Epithelial cell of prostate (primary cell): ENCODE measurements at regions not wholly inside any gene's neighbourhood (a gene's known extent, or its start where the extent isn't known, plus 50 kb on each side); places are given as distances from the start of the nearest gene placed in this dataset.

Experiments used
- DNase-seq: peaks from one replicate; pipeline ENCODE4 v3.0.0-alpha.2; 2011; ENCODE audit warnings: low read depth, low spot score
- H3K27ac ChIP-seq: fragments of 450-650 bp; 2 replicates; pipeline ENCODE4 v1.5.1; 2017; ENCODE audit warnings: mild to moderate bottlenecking

DNA sequence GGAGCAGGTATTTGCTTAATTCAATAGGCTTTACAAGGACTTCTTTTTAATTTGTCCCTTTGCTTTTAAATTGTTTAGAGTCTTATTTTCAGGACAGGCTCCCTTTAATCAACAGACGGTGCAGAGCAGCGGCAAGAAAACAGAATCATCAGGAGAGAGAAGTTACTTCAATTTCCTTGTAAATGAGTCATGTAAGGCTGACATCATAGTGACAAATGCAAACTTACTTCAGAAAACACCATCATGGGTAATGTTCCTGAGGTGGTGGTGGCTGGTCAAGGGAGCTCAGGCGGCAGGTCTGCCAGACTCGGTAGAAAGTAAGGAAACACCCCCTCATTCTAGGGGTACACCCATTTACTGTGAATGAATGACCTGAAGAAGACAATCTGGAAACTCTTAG is 395.1 kb downstream of the FBXO15 start:
- DNase-seq, result peak; percentile 48
- peak overlapping the region; percentile 47 for H3K27ac ChIP-seq

DNA sequence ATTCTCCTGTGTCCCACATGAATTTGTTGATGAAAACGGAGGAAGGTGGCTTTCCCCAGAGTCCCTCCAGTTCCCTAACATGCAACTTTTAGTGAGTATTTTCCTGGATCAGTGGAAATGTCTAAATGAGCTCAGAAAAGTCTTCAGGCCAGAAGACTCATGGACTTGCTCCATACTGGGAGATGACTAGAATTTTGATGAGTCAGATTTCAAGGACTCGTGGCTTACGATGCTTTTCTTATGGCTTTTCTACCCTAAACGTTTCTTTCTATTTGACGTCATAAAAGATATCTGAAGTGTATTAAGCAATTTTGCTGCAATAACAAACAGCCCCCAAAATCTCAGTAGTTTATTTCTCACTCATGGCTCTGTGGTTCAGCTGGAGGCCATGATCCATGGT is 397.6 kb downstream of the FBXO15 start:
- DNase-seq, result no peak

DNA sequence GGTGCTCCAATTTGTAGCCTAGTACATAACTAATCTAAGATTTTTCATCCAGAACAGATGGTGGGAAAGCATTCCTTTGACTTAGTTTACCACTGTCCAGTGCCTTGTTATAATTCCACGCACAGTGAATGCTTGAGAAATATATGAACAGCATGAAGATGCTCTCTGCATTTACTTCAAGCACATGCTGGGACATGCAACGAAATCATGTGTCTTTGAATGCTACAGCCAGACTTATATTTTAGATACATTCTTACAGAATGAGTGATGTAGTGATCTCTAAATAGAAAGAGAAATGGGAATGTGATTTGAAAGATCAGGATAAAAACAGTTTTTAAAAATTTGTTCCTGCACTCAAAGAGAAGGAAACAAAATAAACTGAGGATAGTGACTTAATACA is 398.3 kb downstream of the FBXO15 start:
- DNase-seq, result no peak
- no peak overlapping the region for H3K27ac ChIP-seq

More for the DNA sequence above, 397.6 kb downstream of the FBXO15 start:
- H3K27ac ChIP-seq, result no peak overlapping the region

DNA sequence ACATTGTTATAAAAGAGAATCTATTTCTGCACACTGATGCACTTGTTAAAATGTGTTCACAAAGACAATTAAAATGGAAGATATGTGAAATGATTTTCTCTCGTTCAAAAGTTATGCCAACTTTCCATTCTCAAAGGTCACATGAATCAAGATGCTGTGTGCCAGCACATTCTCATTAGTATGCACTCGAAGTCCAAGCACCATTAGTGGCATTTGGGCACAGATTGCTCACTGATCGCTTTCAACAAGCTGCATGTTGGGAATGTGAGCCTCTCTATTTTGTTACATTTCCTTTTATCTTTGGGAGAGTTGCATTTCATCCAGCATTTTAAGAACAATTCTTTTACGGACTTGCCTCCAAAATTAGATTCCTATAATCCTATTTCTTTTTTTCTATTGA is 398.9 kb downstream of the FBXO15 start:
- no peak for DNase-seq
- no peak overlapping the region for H3K27ac ChIP-seq

DNA sequence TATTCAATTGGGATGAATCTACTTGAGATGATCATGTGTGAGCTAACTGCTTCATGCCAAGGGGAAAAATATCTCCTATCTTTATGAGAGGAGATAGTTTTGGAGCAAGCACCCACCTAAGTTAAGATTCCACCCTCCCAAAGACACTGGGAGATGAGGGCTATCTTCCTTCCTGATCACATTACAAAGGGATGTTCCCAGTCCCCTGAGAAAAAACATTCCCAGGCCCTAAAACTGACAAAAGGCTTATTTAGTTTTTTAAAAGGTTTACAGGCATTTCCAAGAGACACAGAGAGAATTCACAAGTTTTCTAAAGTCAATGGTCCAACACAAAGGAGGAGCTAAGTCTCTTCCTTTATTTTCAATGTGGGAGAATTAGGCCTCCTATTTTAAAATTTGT is 401.5 kb downstream of the FBXO15 start:
- H3K27ac ChIP-seq, result no peak overlapping the region
- DNase-seq, result no peak

DNA sequence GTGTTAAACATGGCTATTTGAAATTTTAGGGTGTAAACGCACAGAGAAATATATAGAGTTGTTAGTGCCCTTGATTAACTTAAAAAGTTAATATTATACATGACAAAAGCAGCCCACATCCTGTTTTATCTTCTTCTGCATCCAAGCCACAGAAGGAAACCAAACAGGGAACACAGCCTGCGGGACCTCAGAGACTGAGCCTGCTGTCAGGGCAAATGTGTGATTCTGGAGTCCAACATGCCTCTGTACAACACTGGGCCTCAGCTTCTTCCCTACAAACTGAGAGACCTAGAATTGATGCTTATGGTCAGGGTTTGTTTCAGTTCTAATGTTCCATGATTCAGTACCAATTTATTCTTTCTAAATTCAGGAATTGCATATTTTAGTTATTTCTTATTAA is 404.7 kb downstream of the FBXO15 start:
- DNase-seq, result no peak
- H3K27ac ChIP-seq, result no peak overlapping the region

DNA sequence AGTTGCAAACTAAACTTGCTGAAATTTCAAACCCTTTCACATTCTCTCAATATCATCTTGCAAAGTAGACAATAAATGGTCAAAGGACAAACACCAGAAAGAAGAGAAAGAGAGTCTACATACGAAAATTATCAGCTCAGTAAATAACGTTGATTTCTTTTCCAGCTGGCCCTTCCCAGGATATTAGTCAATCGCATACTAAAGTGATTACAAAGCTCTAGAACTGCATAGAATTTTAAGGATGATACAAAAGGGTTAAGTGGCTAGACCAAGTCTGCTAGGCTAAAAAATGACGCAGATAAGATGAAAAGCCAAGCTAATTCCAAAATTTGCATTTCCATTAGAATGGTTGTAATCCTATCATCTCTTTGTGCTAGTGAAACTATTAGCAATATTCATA is 405.7 kb downstream of the FBXO15 start:
- no peak for DNase-seq

DNA sequence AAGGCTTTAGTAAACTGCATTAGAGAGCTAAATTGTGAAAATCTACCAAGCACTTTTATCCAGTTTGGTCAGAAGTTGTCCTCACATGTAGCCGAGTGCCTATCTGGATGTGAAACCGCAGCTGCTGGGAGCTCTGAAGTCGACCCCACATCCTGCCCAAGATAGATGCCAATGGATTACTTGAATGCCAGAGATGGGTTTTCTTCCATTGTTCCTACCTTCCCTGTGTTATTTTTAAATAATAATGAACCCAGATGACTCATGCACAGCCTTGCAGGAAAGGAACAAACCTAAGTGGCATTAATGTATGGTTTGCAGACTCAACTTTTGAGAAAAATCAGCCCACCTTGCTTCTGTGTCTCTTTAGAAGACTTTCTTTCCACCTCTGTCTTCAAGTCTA is 408.5 kb downstream of the FBXO15 start:
- no peak overlapping the region for H3K27ac ChIP-seq
- no peak for DNase-seq

More for the DNA sequence above, 405.7 kb downstream of the FBXO15 start:
- H3K27ac ChIP-seq, result peak overlapping the region; percentile 52

DNA sequence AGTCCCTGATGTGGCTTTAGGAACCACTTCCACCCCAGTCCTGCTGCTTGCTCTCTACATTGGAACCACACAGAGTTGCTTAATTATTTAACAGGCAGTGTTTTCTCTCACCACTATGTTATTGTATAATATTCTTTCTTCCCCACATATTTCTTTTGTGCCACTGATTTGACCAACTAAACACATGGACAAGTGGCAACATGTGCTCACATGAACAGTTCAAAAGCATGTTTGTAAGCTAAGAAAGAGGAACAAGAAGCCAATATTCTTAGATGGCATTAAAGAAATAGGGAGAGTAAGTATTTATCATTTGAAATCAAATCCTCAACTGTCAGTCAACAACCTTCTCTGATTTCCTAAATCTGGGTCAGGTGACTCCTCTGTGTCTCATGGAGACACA is 409.6 kb downstream of the FBXO15 start:
- peak overlapping the region; percentile 25 for H3K27ac ChIP-seq
- DNase-seq, result no peak

DNA sequence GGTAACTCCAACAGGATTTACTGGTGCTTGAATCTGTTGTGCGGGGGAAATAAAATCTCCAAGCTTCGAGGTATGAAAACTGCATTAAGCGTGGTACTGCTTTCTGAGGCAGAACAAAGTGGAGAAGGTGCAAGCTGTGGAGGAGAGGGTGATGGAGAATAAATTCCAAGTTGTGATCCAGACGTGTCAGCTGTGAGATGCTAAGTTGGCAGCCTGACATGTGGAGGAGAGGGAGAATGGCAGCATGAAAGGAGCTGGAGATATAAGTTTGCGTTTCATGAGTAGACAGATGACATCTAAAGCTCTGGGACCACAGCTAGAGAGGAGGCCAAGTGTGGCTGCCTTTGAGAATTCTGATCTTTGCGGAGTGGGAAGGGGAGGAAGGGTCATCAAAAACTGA is 411.8 kb downstream of the FBXO15 start:
- H3K27ac ChIP-seq, result no peak overlapping the region
- no peak for DNase-seq

DNA sequence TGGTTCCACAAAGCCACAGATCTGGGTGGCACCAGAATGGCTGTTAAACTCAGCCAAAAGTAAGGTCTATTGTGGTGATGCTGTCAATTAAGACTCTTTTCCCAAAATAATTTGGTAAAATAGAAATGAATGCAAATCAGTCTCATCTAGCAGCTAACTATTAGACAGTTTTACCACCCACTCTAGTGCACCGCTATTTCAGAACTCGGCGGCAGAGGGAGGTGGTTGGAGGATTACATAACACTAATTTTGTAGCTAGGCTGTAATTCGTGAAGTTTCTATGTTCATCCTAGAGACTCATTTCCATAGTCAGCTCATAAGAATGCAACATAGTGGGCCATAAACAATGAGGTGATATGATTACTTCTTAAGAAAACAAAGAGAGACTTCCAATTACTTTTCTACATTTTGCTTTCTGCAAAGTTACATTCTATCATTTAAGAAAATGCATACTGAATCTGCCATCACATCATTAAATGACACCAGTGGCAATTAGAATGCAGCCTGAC is 413.8 kb downstream of the FBXO15 start:
- no peak overlapping the region for H3K27ac ChIP-seq
- no peak for DNase-seq

DNA sequence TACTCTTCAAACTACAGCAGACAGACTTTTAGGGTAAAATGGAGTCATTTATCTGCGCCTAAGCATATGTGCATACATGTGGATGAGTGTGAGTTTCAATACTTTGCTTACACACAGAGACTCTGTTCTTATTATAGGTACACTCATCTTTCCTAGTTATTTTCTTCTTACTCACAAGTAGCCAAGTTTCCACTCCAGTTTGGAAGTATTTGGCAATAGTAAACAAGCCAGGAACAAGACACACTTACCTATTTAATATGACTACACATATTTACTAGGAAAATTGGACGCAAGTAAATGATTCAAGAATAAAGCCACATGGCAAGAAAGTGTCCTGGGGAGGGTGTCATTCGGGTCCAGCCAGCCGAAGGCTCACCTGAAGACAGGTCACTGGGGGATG is 414.3 kb downstream of the FBXO15 start:
- DNase-seq, result no peak
- no peak overlapping the region for H3K27ac ChIP-seq

DNA sequence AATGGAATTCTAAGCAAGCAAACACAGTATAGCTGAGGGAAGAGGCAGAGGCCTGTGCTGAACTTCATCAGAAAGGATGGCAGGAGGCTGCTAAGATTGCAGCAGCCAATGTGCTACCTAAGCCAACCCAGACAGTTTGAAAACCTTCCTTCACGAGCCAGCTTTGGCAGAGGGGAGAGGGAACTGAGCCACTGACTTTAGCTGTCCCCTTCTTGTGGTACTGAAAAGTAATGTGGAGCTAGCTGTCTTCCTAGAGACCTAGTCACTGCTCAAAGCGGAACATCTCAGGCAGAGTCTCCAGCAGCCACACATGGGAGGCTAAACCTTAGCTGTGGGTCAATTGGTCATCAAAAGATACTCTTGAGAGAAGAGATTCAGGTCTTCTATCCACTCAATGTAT is 419.0 kb downstream of the FBXO15 start:
- DNase-seq, result no peak
- no peak overlapping the region for H3K27ac ChIP-seq

DNA sequence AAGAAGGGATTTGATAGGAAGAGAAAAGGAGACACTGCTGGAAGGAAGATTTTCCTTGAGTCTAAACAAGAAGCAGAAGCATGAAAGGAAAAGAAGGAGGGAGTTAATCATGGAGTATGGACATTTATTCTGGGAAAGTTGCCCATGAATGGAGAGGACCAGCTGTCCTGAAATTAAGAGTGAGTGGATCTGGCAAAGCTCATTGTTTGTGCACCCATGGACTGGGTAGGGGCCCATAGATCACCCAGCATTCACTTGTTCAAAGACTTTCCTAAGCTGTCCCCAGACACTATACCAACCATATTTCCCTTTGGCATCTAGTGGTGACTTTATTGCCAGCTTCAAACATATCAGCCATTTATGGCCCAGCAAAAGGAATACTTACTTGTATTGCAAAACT is 422.7 kb downstream of the FBXO15 start:
- H3K27ac ChIP-seq, result no peak overlapping the region
- no peak for DNase-seq

DNA sequence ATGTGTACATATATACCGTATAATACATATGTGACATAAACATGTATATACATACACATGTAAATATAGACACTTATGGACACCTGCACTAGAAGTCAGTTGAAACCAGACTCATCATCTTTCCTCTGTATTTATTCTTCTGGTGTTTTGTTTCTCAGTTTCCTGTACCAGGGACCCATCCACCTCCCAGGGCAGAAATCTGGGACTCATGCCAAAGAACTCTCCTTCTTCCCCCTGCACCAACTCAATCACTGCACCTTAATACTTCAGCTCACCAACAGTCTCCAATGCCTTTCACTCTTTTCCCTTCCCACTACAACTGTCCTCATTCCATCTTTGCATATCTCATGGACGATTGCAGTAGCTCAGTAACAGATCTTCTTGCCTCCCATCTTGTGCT is 428.0 kb downstream of the FBXO15 start:
- no peak for DNase-seq
- H3K27ac ChIP-seq, result no peak overlapping the region

DNA sequence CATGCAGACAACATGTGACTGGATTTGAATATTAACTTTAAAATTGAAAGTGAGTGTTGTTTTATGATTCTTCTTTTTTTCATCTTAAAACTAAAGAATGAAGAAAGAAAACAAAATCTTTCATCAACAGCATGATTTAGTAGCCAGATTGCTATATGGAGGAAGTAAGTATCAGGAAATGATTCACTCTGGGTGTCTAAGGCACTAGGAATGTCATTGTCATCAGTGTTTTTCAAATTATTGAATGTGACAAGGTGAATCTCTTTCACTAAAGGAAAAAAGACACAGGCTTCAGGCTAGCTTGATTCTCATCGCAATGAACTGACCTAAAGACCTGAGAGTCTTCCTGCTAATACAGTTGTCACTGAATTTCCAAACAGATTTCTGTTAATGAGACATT is 430.1 kb downstream of the FBXO15 start:
- peak overlapping the region; percentile 80 for H3K27ac ChIP-seq
- DNase-seq, result no peak

DNA sequence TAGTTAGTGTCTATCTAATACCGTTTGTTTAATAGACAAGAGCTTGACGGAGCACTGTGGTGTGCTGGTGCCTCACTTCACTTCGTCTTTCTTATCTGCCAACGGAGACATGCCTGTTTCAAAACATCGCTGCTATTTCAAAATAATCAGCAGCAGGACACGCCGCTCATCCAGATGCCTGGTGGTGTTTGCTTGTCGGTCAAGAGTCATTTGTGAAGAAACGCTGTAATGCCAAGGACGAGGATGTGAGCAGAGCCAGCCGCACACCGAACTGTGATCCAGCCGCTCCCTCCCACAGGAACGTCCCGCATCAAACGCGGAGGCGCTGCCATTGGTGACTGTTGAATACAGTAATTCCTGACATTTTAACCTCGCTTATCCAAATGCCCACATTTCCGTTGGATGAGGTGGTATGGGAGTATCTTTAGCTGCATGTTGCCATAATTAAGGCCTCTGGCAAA is 432.4 kb downstream of the FBXO15 start:
- DNase-seq, result no peak
- no peak overlapping the region for H3K27ac ChIP-seq

DNA sequence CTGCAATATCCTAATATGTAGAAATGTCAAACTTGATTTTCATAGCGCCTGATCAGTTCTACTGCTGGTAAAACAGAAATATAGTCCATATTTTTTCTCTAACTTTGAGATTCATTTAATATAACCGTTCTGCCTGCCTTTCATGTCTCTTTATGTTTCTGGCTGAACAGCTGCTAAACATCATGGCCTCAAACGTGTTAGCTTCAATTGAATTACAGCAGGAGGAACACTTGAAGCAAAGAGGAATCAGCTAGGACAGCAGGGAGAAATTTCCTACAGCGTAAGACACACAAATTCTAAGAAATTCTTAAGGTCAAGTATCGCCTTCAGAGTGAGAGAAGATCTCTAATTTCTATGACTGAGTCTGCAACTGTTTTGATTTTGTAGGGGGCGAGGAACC is 433.2 kb downstream of the FBXO15 start:
- no peak for DNase-seq
- H3K27ac ChIP-seq, result no peak overlapping the region

DNA sequence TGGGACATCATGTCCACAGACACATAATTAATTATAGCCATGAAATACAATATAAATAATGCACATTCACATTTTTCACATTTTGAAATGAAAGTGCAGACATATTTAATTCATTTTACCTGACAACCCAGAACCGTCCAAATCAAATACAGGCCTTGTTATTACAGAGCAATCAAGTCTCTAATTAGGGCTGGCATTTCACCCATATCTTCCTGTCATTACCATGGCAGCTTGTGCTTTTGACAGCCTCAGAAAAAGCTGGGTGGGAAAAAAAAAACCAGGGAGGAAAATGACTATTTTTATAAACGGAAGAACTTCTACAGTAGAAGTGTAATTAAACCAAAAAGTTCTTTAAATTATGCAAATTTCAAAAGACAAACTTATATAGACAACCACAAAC is 436.4 kb downstream of the FBXO15 start:
- no peak for DNase-seq
- H3K27ac ChIP-seq, result no peak overlapping the region

DNA sequence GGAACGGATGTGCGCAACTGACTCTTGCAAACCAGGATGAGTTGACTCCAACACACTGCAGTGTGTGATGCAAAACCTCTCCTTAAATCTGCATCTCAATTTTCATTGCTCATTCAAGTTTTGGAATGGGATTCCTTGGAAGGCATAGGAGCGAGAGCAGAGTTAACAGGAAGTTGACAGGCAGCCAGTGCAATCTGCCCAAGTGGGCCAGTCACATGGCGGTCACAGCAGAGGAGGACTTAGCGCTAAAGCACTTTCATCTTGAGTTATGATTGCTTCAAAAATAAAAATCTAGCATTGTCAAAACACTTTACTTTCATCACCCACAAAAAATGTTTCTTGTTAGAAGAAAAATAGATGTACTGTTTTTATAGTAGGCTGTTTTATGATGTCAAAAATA is 439.0 kb downstream of the FBXO15 start:
- no peak for DNase-seq
- H3K27ac ChIP-seq, result no peak overlapping the region

DNA sequence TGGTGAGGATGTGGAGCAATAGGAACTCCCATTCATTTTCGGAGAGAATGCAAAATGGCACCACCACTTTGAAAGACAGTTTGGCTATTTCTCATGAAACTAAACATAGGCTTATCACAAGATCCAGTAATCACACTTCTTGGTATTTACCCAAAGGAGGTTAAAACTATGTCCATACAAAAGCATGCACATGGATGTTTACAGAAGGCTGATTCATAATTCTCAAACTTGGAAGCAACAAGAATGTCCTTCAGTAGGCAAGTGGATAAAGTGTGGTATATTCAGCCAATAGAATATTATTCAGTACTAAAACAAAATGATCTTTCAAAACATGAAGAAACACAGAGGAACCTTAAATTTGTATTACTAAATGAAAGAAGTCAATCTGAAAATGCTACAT is 440.6 kb downstream of the FBXO15 start:
- DNase-seq, result no peak
- peak overlapping the region; percentile 12 for H3K27ac ChIP-seq

DNA sequence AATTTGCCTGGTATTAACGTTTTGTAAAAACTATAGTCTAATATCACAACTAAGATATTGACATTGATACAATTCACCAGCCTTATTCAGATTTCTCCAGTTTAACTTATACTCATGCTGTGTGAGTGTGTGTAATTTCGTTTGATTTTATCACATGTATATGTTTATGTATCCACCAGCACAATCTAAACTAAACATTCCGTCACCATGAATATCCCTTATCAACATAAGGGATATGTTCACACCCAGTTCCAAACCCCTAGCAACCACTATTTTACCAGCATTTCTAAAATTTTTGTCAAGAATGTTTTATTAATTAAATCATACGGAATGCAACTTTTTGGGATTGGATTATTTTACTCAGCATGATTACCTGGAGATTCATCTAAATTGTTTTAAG is 450.3 kb downstream of the FBXO15 start:
- H3K27ac ChIP-seq, result no peak overlapping the region
- DNase-seq, result no peak

DNA sequence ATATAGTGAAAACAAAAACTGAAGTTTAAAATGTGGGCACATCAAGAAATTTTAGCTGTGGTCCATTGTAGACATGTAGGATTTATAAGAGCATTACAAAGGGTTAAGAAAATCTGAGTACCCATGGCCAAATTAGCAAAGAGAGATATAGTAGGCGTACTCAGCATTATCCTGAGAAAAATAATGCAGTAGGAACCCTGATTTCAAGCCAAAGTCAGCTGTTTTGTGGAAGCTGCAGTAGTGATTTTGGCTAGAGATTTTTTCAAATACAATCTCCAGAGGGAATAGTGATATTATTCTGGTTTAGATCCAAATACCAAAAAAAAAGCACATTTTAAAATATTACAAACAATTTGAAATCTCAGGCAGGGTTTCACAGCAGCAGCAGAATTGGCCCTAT is 450.9 kb downstream of the FBXO15 start:
- no peak overlapping the region for H3K27ac ChIP-seq
- DNase-seq, result no peak
